ENCODE measurements at regions not wholly inside any gene's neighbourhood (a gene's known extent, or its start where the extent isn't known, plus 50 kb on each side); places are given as distances from the start of the nearest gene placed in this dataset.
A peak's percentile ranks its signal among the peaks of the same experiment; 100 is the strongest.
"Not testable (repeated sequence)": the region's sequence is repeated elsewhere in the genome, so short reads cannot be mapped to it uniquely, and the experiment has no call there.

- no peak for DNase-seq
These were observed 122.6 kb upstream of the FREM1 start for GRCh38 chr9:15032860-15033259.

- DNase-seq: no peak
These were observed 110.9 kb upstream of the FREM1 start for GRCh38 chr9:15021146-15021545.

- DNase-seq: no peak
These were observed 107.9 kb upstream of the FREM1 start for GRCh38 chr9:15018096-15018637.

- peak; percentile 62 to 73 for DNase-seq
These were observed 100.4 kb upstream of the FREM1 start for GRCh38 chr9:15010581-15010980.

GRCh38 chr9:15007698-15008097, 97.5 kb upstream of the FREM1 start:
- no peak for DNase-seq

DNA sequence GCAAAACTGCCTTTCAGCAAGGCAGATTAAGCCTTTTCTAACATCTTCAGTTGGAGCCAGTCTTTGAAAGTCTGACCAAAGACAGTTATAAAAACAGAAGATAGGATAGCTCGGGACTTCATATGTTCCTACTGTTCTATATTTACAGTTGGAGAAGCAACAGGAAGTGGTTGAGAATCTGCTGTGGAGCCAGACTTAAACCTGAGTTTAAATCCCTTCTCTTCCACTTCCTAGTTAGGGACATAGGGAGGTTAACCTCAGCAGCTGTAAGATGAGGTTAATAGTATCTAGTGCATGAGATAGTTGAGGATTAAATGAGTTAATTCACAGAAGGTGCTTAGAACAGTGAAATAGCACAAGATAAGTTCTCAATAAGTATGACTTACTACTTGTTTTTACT, 84.5 kb upstream of the FREM1 start:
- peak in 1 of 2 experiments; percentile 2 for DNase-seq

GRCh38 chr9:14993901-14994554, 83.8 kb upstream of the FREM1 start:
- peak; percentile 15 to 38 for DNase-seq

DNA sequence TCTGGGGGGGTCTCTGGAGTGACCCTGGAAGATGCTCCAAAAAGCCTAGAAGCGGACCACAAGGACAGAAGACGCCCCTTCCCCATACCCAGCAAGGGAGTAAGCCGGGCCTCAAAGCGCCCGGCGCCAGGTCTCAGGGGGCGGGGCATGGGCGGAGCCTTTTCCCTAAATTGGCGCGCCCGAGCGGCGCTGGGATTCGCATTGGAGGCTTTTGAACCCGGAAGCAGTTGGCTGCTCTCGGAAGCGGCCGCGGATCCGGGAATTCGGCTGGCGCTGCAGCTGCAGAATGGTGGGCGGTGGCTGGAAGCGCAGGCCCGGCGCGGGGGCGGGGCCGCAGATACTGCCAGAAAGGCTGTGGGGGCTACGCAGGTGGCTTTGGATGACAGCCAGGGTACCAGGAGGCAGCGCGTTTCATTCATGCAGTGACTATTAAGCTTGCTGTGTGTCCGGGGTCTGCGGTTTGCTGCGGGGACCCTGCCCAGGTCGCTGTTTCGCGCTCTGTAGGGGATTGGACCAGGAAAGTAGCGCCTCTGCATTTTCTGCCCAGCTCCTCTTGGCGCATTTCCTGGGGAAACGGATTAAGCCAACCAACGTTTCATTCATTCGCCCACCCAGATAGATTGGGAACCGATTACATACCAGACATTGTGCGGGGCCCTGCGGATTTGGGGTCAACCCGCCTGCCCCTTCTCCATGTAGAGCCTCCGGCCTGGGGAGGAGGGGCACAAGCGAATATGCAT, 83.0 kb upstream of the FREM1 start:
- peak; percentile 80 to 82 for DNase-seq

GRCh38 chr9:14992516-14992915, 82.3 kb upstream of the FREM1 start:
- no peak for DNase-seq

- DNase-seq: peak; percentile 61 to 72
These were observed 81.9 kb upstream of the FREM1 start for GRCh38 chr9:14992081-14992480.

DNA sequence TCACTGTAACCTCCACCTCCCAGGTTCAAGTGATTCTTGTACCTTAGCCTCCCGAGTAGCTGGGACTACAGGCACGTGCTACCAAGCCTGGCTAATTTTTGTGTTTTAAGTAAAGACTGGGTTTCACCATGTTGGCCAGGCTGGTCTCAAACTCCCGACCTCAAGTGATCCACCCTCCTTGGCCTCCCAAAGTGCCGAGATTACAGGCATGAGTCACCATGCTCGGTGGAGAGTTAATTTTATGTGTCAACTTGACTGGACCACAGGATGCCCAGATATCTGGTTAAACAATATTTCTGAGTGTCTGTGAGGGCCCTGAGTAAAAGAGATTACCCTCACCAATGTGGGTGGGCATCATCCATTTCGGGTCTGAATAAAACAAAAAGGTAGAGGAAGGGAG, 80.4 kb upstream of the FREM1 start:
- not testable (repeated sequence) for DNase-seq

DNA sequence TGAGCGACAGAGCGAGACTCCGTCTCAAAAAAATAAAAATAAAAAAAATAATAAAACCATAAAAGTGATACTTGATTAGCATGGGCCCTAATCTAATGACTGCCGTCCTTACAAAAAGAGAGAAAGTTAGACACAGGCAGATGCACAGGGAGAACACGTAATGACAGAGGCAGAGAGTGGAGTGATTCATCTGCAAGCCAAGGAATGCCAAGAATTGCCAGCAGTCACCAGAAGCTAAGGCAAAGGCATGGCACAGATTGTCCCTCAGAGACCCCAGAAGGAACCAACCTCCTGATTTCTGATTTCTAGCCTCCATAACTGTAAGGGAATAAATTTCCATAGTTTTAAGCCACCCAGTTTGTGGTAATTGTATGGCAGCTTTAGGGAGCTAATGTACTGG, 79.6 kb upstream of the FREM1 start:
- DNase-seq: no peak

- DNase-seq: not testable (repeated sequence)
These were observed 79.1 kb upstream of the FREM1 start for GRCh38 chr9:14989336-14989735.

DNA sequence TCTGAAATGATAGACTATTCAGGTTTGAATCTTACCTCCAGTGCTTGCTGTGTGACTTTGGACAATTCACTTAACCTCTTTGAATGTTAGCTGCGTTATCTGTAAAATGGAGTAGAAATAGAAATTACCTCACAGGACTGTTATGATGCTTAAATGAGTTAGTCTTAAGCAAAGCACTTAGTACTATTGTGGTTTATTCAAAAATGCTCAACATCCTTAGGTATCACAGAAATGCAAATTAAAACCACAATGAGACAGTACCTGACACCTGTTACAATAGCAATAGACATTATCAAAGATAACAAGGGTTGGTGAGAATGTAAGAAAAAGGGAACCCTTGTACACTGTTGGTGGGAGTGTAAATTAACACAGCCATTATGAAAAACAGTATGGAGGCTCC, 77.6 kb upstream of the FREM1 start:
- DNase-seq: no peak

- no peak for DNase-seq
These were observed 75.2 kb upstream of the FREM1 start for GRCh38 chr9:14985419-14985818.

DNA sequence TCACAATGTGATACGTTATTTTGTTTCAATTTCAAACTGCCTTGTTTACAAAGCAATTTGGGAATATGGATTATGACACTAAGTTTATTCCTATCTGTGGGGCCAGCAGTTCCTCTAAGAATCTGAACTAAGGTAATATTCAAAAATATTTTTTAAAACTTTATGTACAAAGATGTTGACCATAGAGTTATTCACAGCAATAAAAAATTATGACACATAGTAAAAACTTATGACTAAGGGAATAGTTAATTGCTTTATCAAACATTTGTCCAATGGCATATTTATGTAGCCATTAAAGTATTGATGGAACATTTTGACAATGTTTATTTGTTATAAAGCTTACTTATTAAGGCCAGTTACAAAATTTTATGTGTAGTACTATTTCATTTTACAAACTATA, 73.4 kb upstream of the FREM1 start:
- no peak for DNase-seq

DNA sequence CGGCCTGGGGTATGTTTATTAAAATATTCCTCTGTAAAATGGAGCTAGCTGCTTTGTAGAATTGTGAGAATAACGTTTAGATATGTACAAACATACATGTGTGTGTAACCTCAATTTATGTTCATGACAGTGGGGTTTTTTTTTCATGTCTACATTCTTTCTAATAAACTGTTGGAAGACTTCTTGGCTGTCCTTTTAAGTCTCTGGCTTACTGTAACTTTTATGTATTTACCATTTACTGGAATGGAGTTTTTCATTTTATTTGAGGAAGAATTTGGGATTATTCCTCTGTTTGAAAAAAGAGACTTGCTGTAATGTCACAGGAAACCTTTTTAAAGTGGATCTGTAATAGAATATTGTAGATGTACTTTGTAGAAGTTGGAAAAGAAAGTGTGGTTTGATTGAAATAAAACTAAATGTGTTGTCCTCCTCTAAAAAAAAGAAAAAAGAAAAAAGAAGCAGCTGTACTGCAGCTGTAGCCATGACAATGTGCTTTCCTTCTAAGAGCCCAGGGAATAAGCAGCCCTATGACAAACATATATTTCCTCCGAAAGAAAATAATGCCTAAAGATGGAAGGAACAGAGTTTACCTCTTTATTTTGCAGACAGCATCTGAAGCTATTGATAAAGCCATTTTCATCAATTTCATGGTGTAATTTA, 71.2 kb upstream of the FREM1 start:
- DNase-seq: no peak

DNA sequence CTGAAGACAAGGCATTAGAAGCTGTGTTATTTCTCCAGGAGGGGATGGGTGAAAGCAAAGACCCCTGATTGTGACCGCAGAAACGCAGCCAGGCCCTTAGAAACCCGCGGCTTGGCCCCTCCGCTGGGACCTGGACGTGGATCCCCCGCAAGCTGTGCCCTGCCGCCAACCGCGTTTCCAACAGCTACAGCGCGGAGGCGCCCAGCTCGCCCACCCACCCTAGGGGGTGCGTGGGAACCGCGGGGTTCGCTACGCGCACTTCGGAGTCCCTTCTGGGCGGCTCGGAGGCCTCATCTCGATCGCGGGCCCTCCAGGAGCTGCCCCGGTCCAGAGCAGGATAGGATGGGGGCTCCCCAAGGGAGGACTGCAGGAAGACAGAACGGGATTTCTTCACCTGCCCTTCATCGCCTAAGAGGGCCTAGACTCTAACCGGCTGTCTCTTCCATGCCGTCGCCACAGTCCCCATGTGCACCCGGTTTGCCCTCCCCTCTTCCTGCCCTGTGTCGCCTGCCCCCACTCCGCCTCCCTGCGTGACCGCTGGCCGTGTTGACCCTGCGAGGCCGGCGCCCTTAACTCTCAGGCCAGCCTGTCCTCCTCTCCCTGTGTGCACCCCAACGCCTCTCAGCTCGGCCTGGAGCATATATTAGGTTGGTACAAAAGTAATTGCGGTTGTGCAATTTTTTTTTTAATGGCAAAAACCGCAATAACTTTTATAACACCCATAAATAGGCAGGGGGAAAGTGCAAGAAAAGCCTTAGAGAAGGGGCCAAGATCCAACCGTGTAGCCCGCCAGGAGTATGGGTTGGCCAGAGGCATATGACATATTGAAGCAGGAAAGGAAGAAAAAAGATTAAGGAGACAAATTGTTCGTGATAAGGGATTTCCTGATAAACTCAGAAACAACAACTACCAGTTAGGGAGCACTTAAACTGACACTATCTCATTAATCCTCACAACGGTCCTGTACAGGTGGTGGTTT, 68.1 kb upstream of the FREM1 start:
- no peak for DNase-seq

DNA sequence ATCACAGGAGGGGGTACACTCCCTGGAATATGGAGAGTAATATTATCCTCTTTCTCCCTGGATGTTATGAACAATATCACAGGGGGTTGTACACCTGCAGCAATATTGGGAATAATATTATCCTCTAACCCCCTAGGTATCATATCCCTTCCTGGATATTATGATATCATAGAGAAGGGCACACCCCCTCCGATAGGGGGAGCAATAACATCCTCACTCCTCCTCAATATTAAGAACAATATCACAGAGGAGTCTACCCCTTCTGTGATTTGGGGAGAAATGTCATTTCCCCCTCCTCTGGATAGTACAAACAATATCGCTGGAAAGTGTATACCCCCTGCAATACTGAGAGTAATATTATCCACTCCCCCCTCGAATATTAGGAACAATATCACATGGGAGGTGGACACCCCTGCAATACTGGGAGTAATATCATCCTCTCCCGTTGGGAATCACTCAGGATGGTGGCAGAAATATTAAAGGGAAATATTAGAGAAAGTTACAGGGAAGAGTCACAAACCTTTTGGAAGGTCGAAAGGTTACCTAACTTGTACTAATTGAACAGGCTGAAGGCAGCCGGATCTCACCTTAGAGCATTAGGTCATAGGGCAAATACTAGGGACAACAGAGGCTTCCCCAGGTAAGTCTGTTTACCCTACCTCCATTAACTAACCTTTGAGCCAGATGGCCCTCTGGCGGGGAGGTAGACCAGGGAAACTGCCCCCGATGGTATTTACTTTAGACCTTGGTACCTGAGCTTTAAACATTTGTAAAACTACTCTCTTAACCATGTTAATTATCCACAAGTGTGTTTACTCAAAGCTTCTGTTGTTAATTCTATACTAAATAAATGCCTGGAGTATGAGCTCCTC, 57.5 kb upstream of the FREM1 start:
- no peak for DNase-seq

DNA sequence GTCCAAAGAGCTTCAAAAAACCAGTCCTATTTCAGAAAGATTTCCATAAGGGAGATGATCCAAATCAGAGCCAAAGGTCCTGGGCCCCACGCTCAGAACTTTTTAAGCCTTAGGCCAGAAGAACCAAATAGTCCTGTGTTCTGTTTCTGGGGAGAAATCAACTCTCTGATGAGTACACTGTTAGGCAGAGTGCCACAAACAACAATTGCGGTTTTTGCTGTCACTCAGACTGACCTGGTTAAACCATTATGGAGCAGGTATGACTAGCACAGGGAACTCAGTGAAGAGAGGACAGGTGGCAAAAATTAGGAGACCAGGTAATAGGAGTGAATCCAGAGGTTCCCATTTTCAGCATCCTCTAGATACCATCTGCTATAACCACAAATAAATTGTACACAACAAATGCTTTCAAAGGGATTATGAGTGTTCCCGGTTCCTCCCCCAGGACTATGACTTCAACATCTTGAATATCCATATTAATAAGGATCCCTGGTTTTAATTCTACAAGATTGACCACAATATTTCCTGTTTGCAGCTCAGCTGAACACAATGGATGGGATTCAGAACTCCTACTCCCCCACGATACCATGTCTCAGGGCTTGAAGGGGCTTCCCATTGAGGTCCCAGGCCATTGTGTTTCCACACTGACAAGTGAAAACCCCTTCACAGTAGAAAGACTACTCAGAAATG, 52.1 kb upstream of the FREM1 start:
- no peak for DNase-seq
